ENCODE measurements at regions not wholly inside any gene's neighbourhood (a gene's known extent, or its start where the extent isn't known, plus 50 kb on each side); places are given as distances from the start of the nearest gene placed in this dataset.

- peaks cover 17% of the 10 kb centered on the region for H3K27me3 Mint-ChIP-seq (ENCODE audit: unreplicated experiment)
- H3K36me3 Mint-ChIP-seq (ENCODE audit: unreplicated experiment): peaks cover 2% of the 10 kb centered on the region
- no peak overlapping the region for H3K27ac Mint-ChIP-seq (ENCODE audit: unreplicated experiment)
- no peak overlapping the region for H3K4me3 Mint-ChIP-seq (ENCODE audit: unreplicated experiment)
- TF ChIP-seq, protein P1, sequence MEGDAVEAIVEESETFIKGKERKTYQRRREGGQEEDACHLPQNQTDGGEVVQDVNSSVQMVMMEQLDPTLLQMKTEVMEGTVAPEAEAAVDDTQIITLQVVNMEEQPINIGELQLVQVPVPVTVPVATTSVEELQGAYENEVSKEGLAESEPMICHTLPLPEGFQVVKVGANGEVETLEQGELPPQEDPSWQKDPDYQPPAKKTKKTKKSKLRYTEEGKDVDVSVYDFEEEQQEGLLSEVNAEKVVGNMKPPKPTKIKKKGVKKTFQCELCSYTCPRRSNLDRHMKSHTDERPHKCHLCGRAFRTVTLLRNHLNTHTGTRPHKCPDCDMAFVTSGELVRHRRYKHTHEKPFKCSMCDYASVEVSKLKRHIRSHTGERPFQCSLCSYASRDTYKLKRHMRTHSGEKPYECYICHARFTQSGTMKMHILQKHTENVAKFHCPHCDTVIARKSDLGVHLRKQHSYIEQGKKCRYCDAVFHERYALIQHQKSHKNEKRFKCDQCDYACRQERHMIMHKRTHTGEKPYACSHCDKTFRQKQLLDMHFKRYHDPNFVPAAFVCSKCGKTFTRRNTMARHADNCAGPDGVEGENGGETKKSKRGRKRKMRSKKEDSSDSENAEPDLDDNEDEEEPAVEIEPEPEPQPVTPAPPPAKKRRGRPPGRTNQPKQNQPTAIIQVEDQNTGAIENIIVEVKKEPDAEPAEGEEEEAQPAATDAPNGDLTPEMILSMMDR (IDR thresholded peaks at IDR 0.05): no peak
- DNase-seq (ENCODE audit: extremely low spot score, unreplicated experiment): no peak
- H3K9me3 Mint-ChIP-seq (ENCODE audit: unreplicated experiment): peaks cover 24% of the 10 kb centered on the region
- H3K4me1 Mint-ChIP-seq (ENCODE audit: unreplicated experiment): peaks cover 11% of the 10 kb centered on the region
Measured at GRCh38 chr7:50953820-50954219, 171.1 kb upstream of the GRB10 start.

DNA sequence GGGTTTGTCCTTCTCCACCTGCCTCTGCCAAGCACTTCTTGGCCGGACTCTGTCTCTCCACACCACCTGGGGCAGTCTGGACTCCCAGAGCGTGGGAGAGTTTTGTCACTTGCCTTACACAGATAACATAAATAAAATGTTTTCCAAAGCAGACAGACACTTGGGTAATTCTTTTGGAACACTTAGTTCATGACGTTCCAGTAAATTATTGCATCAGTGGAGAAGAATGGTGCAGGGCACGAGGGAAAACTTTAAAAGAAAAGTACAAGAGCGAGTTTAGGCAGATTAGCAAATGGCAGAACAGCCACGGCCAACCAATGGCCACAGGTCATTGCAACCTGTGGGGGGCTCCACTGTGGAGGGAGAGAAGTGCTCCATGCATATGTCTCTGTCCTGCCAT lies 170.6 kb upstream of the GRB10 start:
- H3K4me1 Mint-ChIP-seq (ENCODE audit: unreplicated experiment): peaks cover 11% of the 10 kb centered on the region
- H3K36me3 Mint-ChIP-seq (ENCODE audit: unreplicated experiment): peaks cover 2% of the 10 kb centered on the region
- TF ChIP-seq, protein P1 (IDR thresholded peaks at IDR 0.05): no peak
- H3K4me3 Mint-ChIP-seq (ENCODE audit: unreplicated experiment): no peak overlapping the region
- DNase-seq (ENCODE audit: extremely low spot score, unreplicated experiment): no peak
- peaks cover 18% of the 10 kb centered on the region for H3K27me3 Mint-ChIP-seq (ENCODE audit: unreplicated experiment)
- peaks cover 28% of the 10 kb centered on the region for H3K9me3 Mint-ChIP-seq (ENCODE audit: unreplicated experiment)
- no peak overlapping the region for H3K27ac Mint-ChIP-seq (ENCODE audit: unreplicated experiment)

GRCh38 chr7:50952544-50952943 lies 169.8 kb upstream of the GRB10 start:
- H3K9me3 Mint-ChIP-seq (ENCODE audit: unreplicated experiment): peaks cover 30% of the 10 kb centered on the region
- H3K36me3 Mint-ChIP-seq (ENCODE audit: unreplicated experiment): peaks cover 2% of the 10 kb centered on the region
- no peak overlapping the region for H3K27ac Mint-ChIP-seq (ENCODE audit: unreplicated experiment)
- TF ChIP-seq, protein P1 (IDR thresholded peaks at IDR 0.05): no peak
- DNase-seq (ENCODE audit: extremely low spot score, unreplicated experiment): no peak
- peaks cover 11% of the 10 kb centered on the region for H3K4me1 Mint-ChIP-seq (ENCODE audit: unreplicated experiment)
- no peak overlapping the region for H3K4me3 Mint-ChIP-seq (ENCODE audit: unreplicated experiment)
- peaks cover 20% of the 10 kb centered on the region for H3K27me3 Mint-ChIP-seq (ENCODE audit: unreplicated experiment)

- DNase-seq (ENCODE audit: extremely low spot score, unreplicated experiment): no peak
- TF ChIP-seq, protein P1 (IDR thresholded peaks at IDR 0.05): no peak
- H3K4me1 Mint-ChIP-seq (ENCODE audit: unreplicated experiment): peaks cover 11% of the 10 kb centered on the region
- peaks cover 2% of the 10 kb centered on the region for H3K36me3 Mint-ChIP-seq (ENCODE audit: unreplicated experiment)
- H3K27me3 Mint-ChIP-seq (ENCODE audit: unreplicated experiment): peaks cover 20% of the 10 kb centered on the region
- no peak overlapping the region for H3K27ac Mint-ChIP-seq (ENCODE audit: unreplicated experiment)
- peaks cover 30% of the 10 kb centered on the region for H3K9me3 Mint-ChIP-seq (ENCODE audit: unreplicated experiment)
- H3K4me3 Mint-ChIP-seq (ENCODE audit: unreplicated experiment): no peak overlapping the region
Measured at GRCh38 chr7:50952120-50952519, 169.4 kb upstream of the GRB10 start.

- H3K4me1 Mint-ChIP-seq (ENCODE audit: unreplicated experiment): peaks cover 19% of the 10 kb centered on the region
- DNase-seq (ENCODE audit: extremely low spot score, unreplicated experiment): no peak
- H3K36me3 Mint-ChIP-seq (ENCODE audit: unreplicated experiment): peaks cover 2% of the 10 kb centered on the region
- H3K4me3 Mint-ChIP-seq (ENCODE audit: unreplicated experiment): no peak overlapping the region
- H3K27ac Mint-ChIP-seq (ENCODE audit: unreplicated experiment): no peak overlapping the region
- peaks cover 32% of the 10 kb centered on the region for H3K27me3 Mint-ChIP-seq (ENCODE audit: unreplicated experiment)
- TF ChIP-seq, protein P1 (IDR thresholded peaks at IDR 0.05): no peak
- peaks cover 3% of the 10 kb centered on the region for H3K9me3 Mint-ChIP-seq (ENCODE audit: unreplicated experiment)
Measured at GRCh38 chr7:50943482-50943881, 160.8 kb upstream of the GRB10 start.
